ENCODE measurements at regions not wholly inside any gene's neighbourhood (a gene's known extent, or its start where the extent isn't known, plus 50 kb on each side); places are given as distances from the start of the nearest gene placed in this dataset.

DNA sequence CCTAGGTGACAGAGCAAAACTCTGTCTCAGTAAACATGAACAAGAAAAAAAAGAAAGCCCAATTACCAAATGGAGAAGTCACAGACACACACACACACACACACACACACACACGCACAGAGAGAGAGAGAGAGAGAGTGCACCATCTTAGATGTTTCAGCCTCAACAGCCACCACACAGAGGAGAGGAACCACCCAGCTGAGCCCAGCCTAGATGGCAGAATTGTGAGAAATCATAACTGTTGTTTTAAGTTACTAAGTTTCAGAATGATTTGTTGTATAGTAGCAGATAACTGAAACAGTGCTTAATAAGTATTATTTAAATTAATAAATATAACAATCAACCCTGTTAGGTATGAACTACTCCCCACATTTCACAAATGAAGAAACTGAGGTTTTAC is 321.2 kb downstream of the ZNF621 start:
- Histone ChIP-seq H3K27me3 (no peaks in the 10 kb centered on the region), H3K9me3 (no peaks in the 10 kb centered on the region), H3K4me1 (peaks cover 0 to 4% (median 0%) of the 10 kb centered on the region in 4 donors), H3K27ac (no peak overlapping the region), H3K36me3 (no peaks in the 10 kb centered on the region), H3K4me3 (no peak overlapping the region)
- intact Hi-C loops (cut with DNase I; ENCODE audit: low total_unique reads) = no loop called here
- TF ChIP-seq EP300 (IDR thresholded peaks at IDR 0.05) (no peak), POLR2A (IDR thresholded peaks at IDR 0.05) (no peak), POLR2AphosphoS5 (IDR thresholded peaks at IDR 0.05) (no peak), CTCF (IDR thresholded peaks at IDR 0.05) (no peak)
- DNase-seq = no peak
- WGBS, 5 donors = 53 to 72% (median 67%) methylated on average over 1 of the region's 1 CpG

- Histone ChIP-seq H3K9me3 (no peaks in the 10 kb centered on the region), H3K36me3 (no peaks in the 10 kb centered on the region), H3K27ac (no peak overlapping the region), H3K4me1 (peaks cover 0 to 4% (median 0%) of the 10 kb centered on the region in 4 donors), H3K4me3 (no peak overlapping the region), H3K27me3 (no peaks in the 10 kb centered on the region)
- no peak for DNase-seq
- no peak for TF ChIP-seq CTCF (IDR thresholded peaks at IDR 0.05)
- TF ChIP-seq POLR2AphosphoS5 (IDR thresholded peaks at IDR 0.05) = no peak
- TF ChIP-seq EP300 (IDR thresholded peaks at IDR 0.05) = no peak
- no peak for TF ChIP-seq POLR2A (IDR thresholded peaks at IDR 0.05)
- WGBS, 5 donors = 82 to 90% (median 88%) methylated on average over 1 of the region's 1 CpG
- intact Hi-C loops (cut with DNase I; ENCODE audit: low total_unique reads) = no loop called here
Measured at GRCh38 chr3:40846451-40846850, 321.7 kb downstream of the ZNF621 start.

- no peak for TF ChIP-seq EP300 (IDR thresholded peaks at IDR 0.05)
- no peak for TF ChIP-seq CTCF (IDR thresholded peaks at IDR 0.05)
- no peak for TF ChIP-seq POLR2AphosphoS5 (IDR thresholded peaks at IDR 0.05)
- TF ChIP-seq POLR2A (IDR thresholded peaks at IDR 0.05) = no peak
- Histone ChIP-seq H3K27me3 (no peaks in the 10 kb centered on the region), H3K36me3 (no peaks in the 10 kb centered on the region), H3K4me3 (no peak overlapping the region), H3K27ac (no peak overlapping the region), H3K9me3 (no peaks in the 10 kb centered on the region), H3K4me1 (peaks cover 0 to 4% (median 0%) of the 10 kb centered on the region in 4 donors)
- WGBS, 5 donors = 41 to 53% (median 45%) methylated on average over 6 of the region's 6 CpGs
- peak in 1 of 2 donors; percentile 72 for DNase-seq
- intact Hi-C loops (cut with DNase I; ENCODE audit: low total_unique reads) = no loop called here
Measured at GRCh38 chr3:40847551-40847992, 322.8 kb downstream of the ZNF621 start.

GRCh38 chr3:40848421-40848820 is 323.7 kb downstream of the ZNF621 start:
- 80 to 89% (median 84%) methylated on average over 2 of the region's 2 CpGs for WGBS, 5 donors
- Histone ChIP-seq H3K9me3 (no peaks in the 10 kb centered on the region), H3K27me3 (no peaks in the 10 kb centered on the region), H3K4me1 (peaks cover 0 to 4% (median 0%) of the 10 kb centered on the region in 4 donors), H3K36me3 (no peaks in the 10 kb centered on the region), H3K4me3 (no peak overlapping the region), H3K27ac (no peak overlapping the region)
- intact Hi-C loops (cut with DNase I; ENCODE audit: low total_unique reads) = no loop called here
- peak in 1 of 2 donors; percentile 38 for DNase-seq
- TF ChIP-seq POLR2A (IDR thresholded peaks at IDR 0.05) (no peak), CTCF (IDR thresholded peaks at IDR 0.05) (no peak), POLR2AphosphoS5 (IDR thresholded peaks at IDR 0.05) (no peak), EP300 (IDR thresholded peaks at IDR 0.05) (no peak)
